ENCODE measurements at regions not wholly inside any gene's neighbourhood (a gene's known extent, or its start where the extent isn't known, plus 50 kb on each side); places are given as distances from the start of the nearest gene placed in this dataset.

DNA sequence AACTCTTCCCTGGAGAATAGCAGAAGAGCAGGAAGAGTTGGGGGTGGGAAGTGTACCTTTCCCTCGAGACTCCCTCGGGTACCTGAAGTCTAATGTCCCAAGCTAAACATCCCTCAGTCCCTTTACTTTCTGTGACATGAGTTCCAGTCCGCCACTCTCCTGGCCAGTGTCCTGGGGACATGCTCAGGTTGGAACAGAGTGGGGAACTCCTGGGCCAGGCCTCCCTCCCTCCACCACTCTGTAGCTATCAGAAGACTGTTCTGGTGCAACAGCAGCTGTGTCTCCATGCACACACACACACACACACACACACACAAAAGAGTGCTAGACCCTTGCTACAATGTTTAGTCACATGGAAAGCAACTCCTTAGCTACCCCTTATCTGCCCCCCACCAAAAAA, 155.0 kb upstream of the HES1 start:
- DNase-seq (ENCODE audit: low read depth in 4 of 6, low spot score in 6 of 6): no peak
- Histone ChIP-seq H3K36me3 (ENCODE audit: control insufficient read depth, insufficient read depth, low read length) (no peaks in the 10 kb centered on the region), H3K9me3 (ENCODE audit: control insufficient read depth, insufficient read depth, low read length) (no peaks in the 10 kb centered on the region), H3K27ac (ENCODE audit: low read depth, low read length) (peak overlapping the region; percentile 4), H3K4me3 (ENCODE audit: low read depth, low read length) (no peak overlapping the region), H3K27me3 (ENCODE audit: control insufficient read depth, insufficient read depth, low read length) (peaks cover 5% of the 10 kb centered on the region), H3K4me1 (ENCODE audit: control insufficient read depth, insufficient read depth, low read length) (peaks cover 23% of the 10 kb centered on the region)
- 100% methylated on average over 2 of the region's 3 CpGs for WGBS (ENCODE audit: insufficient coverage)

DNA sequence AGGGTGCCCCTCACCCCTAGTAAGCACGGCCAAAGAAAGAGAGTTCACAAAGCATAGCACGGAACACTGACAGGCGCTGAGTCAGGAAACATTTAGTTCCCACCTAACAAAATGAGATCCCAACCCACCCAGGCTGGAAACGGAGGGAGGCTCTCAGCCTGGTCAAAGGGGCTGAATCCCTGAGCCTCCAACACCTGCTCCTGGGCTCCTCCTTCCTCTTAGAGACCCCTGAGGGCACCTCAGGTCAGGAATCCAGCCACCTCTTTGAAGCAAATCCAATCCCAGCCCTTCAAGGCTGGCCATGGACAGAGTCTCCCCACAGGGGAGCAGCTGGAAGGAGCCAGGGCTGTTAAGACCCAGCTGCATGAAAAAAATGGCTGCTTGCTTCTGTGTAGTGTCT, 154.4 kb upstream of the HES1 start:
- Histone ChIP-seq H3K9me3 (ENCODE audit: control insufficient read depth, insufficient read depth, low read length) (no peaks in the 10 kb centered on the region), H3K4me3 (ENCODE audit: low read depth, low read length) (no peak overlapping the region), H3K4me1 (ENCODE audit: control insufficient read depth, insufficient read depth, low read length) (peaks cover 23% of the 10 kb centered on the region), H3K36me3 (ENCODE audit: control insufficient read depth, insufficient read depth, low read length) (no peaks in the 10 kb centered on the region), H3K27me3 (ENCODE audit: control insufficient read depth, insufficient read depth, low read length) (peaks cover 5% of the 10 kb centered on the region), H3K27ac (ENCODE audit: low read depth, low read length) (peak overlapping the region; percentile 4)
- DNase-seq (ENCODE audit: low read depth in 4 of 6, low spot score in 6 of 6): no peak
- WGBS (ENCODE audit: insufficient coverage): 67% methylated on average over 4 of the region's 4 CpGs

DNA sequence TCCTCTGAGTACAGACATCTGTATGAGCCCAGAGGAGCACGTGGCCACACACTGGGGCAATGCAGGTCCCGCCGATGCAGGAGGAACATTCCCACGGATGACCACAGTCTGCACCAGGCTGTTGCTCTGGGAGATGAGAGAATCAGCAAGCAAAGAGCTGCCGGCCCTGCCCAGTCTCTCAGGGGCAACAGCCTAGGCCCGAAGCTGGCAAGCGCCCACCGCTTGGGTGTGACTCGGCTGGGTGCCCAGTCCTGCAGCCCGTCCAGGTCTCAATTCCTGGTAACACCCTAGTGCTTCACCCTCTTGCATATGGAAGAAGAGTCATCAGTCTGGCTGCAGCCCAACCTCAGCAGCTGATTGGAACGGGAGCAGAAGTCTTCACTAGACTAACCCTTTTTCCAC, 153.7 kb upstream of the HES1 start:
- peak in 4 of 6 donors; percentile 62 to 87 (median 75) for DNase-seq (ENCODE audit: low read depth in 4 of 6, low spot score in 6 of 6)
- peaks cover 5% of the 10 kb centered on the region for H3K27me3 ChIP-seq (ENCODE audit: control insufficient read depth, insufficient read depth, low read length)
- 34% methylated on average over 11 of the region's 11 CpGs for WGBS (ENCODE audit: insufficient coverage)

DNA sequence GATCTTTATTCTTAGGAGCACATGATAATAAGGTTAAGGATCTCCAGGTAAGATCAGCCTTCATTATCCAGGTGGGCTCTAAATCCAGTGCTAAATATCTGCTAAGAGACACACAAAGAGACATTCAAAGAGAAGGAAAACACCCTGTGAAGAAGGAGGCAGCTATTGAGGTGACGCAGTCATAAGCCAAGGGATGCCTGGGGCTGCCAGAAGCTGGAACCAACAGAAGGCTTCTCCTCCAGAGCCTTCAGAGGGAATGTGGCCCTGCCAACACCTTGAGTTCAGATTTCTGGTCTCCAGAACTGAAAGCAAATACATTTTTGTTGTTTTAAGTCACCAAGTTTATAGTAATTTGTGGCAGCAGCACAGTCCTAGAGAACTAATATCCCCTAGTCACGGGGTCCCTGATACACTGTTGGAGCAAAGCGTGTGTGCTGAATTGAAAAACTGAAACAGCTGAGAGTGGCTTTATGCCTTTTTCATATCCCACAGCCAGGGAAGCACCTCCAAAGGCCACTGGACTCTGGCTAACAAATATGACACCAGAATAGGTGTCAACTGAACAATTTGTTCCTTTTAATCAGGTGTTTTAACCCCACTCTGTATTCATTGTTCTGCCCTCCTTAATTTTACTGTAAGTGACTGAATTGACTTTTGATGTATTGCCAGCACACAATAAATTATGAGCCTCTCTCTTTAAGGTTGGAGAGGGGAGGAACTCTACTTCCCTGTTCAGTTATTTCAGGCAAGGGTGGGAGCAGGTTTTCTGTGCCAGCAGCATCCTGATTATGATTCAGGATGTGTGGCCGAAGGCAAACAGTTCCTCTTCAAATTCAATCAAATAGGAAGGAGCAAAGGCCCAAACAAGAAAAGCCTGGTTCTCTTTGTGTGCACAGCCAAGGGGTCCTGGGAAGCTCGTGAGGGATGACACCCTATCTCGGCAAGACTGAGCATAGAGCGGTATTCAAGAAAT, 151.8 kb upstream of the HES1 start:
- WGBS (ENCODE audit: insufficient coverage): 43% methylated on average over 6 of the region's 7 CpGs
- Histone ChIP-seq H3K27ac (ENCODE audit: low read depth, low read length) (peak overlapping the region; percentile 64), H3K4me1 (ENCODE audit: control insufficient read depth, insufficient read depth, low read length) (peaks cover 23% of the 10 kb centered on the region), H3K36me3 (ENCODE audit: control insufficient read depth, insufficient read depth, low read length) (no peaks in the 10 kb centered on the region), H3K27me3 (ENCODE audit: control insufficient read depth, insufficient read depth, low read length) (no peaks in the 10 kb centered on the region), H3K9me3 (ENCODE audit: control insufficient read depth, insufficient read depth, low read length) (no peaks in the 10 kb centered on the region), H3K4me3 (ENCODE audit: low read depth, low read length) (no peak overlapping the region)
- DNase-seq (ENCODE audit: low read depth in 4 of 6, low spot score in 6 of 6): peak in 2 of 6 donors; percentile 70 to 77

More for the DNA sequence above, 153.7 kb upstream of the HES1 start:
- H3K36me3 ChIP-seq (ENCODE audit: control insufficient read depth, insufficient read depth, low read length): no peaks in the 10 kb centered on the region
- H3K4me1 ChIP-seq (ENCODE audit: control insufficient read depth, insufficient read depth, low read length): peaks cover 23% of the 10 kb centered on the region
- no peaks in the 10 kb centered on the region for H3K9me3 ChIP-seq (ENCODE audit: control insufficient read depth, insufficient read depth, low read length)
- peak overlapping the region; percentile 4 for H3K27ac ChIP-seq (ENCODE audit: low read depth, low read length)
- no peak overlapping the region for H3K4me3 ChIP-seq (ENCODE audit: low read depth, low read length)

DNA sequence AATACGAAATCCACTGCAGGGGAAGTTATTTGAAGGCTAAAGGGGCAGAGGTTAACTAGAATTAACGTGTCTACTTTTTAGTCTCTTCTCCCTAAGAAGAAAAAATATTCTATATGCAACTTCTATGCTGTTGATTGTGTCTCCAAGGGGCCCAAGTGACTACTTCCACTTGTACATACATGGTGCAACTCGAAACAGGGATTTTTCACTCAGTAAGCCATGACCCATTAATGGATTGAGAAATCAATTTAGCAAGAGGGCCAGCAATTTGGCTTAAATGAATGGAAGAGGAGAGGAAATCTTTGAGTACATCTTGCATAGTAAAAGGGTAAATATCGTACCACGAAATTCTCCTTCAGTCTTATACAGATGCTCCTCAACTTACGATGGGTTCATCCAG, 151.1 kb upstream of the HES1 start:
- H3K27ac ChIP-seq (ENCODE audit: low read depth, low read length): no peak overlapping the region

DNA sequence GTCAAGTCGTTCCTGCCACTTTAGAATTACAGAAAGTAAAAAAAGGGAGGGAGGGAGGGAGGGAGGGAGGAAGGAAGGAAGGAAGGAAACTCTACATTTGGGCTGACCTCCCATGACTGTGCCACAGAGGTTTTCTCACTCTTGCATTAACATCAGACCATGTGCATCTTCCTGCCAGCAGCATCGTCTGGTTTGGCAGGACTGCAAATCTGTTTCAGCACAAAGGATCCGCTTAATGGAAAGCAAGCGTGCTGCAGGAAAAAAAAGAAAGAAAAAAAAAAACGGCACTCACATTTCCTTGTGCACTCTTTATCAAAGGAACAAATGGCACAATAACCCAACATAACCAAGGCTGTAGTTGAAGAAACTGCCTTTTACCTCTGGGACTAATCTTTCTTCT, 148.8 kb upstream of the HES1 start:
- H3K27me3 ChIP-seq (ENCODE audit: control insufficient read depth, insufficient read depth, low read length): no peaks in the 10 kb centered on the region
- H3K9me3 ChIP-seq (ENCODE audit: control insufficient read depth, insufficient read depth, low read length): no peaks in the 10 kb centered on the region
- no peaks in the 10 kb centered on the region for H3K36me3 ChIP-seq (ENCODE audit: control insufficient read depth, insufficient read depth, low read length)
- no peak overlapping the region for H3K4me3 ChIP-seq (ENCODE audit: low read depth, low read length)
- no peak overlapping the region for H3K27ac ChIP-seq (ENCODE audit: low read depth, low read length)
- peaks cover 12% of the 10 kb centered on the region for H3K4me1 ChIP-seq (ENCODE audit: control insufficient read depth, insufficient read depth, low read length)
- peak in 2 of 6 donors; percentile 87 to 89 for DNase-seq (ENCODE audit: low read depth in 4 of 6, low spot score in 6 of 6)
- 0% methylated on average over 3 of the region's 5 CpGs for WGBS (ENCODE audit: insufficient coverage)

More for the DNA sequence above, 151.1 kb upstream of the HES1 start:
- DNase-seq (ENCODE audit: low read depth in 4 of 6, low spot score in 6 of 6): no peak
- H3K4me3 ChIP-seq (ENCODE audit: low read depth, low read length): no peak overlapping the region
- H3K4me1 ChIP-seq (ENCODE audit: control insufficient read depth, insufficient read depth, low read length): peaks cover 23% of the 10 kb centered on the region
- H3K36me3 ChIP-seq (ENCODE audit: control insufficient read depth, insufficient read depth, low read length): no peaks in the 10 kb centered on the region
- WGBS (ENCODE audit: insufficient coverage): no CpG with 5 or more reads among the region's 6 CpGs
- H3K9me3 ChIP-seq (ENCODE audit: control insufficient read depth, insufficient read depth, low read length): no peaks in the 10 kb centered on the region
- no peaks in the 10 kb centered on the region for H3K27me3 ChIP-seq (ENCODE audit: control insufficient read depth, insufficient read depth, low read length)

DNA sequence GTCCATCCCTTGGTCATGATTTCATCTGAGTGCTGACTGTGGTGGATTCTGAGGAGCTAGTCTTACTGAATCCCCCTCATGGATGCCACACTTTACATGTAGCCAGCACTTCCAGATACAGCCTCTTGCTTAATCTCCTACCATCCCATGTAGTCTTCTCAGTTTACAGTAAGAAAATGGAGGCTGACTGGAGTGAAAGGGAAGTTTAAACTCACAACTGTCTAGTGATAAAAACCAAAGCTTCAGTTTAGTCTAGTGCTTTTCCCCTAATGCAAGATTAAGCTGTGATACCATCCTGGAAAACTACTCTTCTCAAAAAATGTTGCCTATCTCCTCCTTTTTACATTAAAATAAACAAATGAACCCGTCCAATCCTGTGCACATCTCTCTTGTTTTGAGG, 146.8 kb upstream of the HES1 start:
- H3K27me3 ChIP-seq (ENCODE audit: control insufficient read depth, insufficient read depth, low read length): no peaks in the 10 kb centered on the region
- H3K4me1 ChIP-seq (ENCODE audit: control insufficient read depth, insufficient read depth, low read length): peaks cover 5% of the 10 kb centered on the region
- no peak for DNase-seq (ENCODE audit: low read depth in 4 of 6, low spot score in 6 of 6)
- no CpG with 5 or more reads among the region's 1 CpG for WGBS (ENCODE audit: insufficient coverage)
- no peaks in the 10 kb centered on the region for H3K36me3 ChIP-seq (ENCODE audit: control insufficient read depth, insufficient read depth, low read length)
- no peaks in the 10 kb centered on the region for H3K9me3 ChIP-seq (ENCODE audit: control insufficient read depth, insufficient read depth, low read length)
- H3K4me3 ChIP-seq (ENCODE audit: low read depth, low read length): no peak overlapping the region
- H3K27ac ChIP-seq (ENCODE audit: low read depth, low read length): no peak overlapping the region

DNA sequence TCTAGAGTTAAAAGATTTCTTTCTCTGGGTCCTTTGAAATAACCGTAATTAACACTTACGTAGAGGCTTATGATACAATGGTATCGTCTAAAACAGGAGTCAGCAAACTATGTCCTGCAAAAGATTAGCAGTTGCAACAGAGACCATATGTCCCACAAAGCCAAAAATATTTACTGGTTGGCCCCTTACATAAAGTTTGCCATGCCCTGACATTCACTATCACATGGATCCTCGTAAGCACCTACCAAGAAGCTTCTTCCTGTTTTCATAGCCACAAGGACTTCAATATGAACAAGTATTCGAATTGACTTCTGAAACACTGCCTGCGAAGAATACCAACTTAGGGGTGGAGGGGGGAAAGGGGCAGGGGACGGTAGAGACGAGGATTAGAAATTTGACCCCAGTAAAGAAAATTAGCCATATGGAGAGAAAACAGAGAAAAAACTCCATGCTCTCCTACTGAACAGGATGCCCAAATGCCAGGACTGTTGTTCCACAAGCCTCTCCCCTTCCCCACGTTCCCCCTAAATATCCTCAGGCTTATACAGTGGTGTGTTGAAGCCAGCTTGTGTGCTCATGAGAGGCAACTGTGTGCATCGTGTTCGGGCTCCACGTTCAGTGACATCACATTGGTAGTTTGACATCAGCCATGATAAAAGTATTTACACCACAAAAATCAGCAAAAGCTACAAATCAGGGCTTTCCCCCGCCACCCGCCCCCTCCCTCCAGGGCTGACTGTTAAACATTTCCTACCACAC, 144.1 kb upstream of the HES1 start:
- Histone ChIP-seq H3K9me3 (ENCODE audit: control insufficient read depth, insufficient read depth, low read length) (no peaks in the 10 kb centered on the region), H3K27ac (ENCODE audit: low read depth, low read length) (no peak overlapping the region), H3K27me3 (ENCODE audit: control insufficient read depth, insufficient read depth, low read length) (peaks cover 2% of the 10 kb centered on the region), H3K4me3 (ENCODE audit: low read depth, low read length) (no peak overlapping the region), H3K4me1 (ENCODE audit: control insufficient read depth, insufficient read depth, low read length) (no peaks in the 10 kb centered on the region), H3K36me3 (ENCODE audit: control insufficient read depth, insufficient read depth, low read length) (no peaks in the 10 kb centered on the region)
- WGBS (ENCODE audit: insufficient coverage): 85% methylated on average over 9 of the region's 14 CpGs
- no peak for DNase-seq (ENCODE audit: low read depth in 4 of 6, low spot score in 6 of 6)

DNA sequence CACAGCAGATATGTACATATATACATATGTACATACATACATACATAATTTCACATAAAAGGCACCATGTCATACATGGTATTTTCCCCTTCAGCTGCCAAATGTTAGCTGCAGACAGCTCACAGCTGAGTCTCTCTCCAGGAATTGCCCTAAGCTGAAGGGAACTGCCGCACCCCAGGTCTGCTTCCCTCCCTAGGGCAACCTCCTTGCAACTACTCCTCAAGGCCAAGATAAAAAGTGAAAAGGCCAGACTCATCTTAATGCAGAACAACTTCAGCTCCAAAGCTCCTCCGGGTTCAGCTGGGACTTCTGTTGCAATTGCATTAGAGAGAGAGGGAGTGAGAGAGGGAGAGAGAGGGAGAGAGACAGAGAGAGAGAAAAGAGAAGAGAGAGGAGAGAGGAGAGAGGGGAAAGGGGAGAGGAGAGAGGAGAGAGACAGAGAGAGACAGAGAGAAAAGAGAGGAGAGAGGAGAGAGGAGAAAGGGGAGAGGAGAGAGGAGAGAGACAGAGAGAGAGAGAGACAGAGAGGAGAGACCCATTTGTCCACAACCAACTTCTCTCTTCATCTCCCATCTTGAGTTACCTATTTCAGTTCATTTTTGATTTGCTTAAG, 143.4 kb upstream of the HES1 start:
- Histone ChIP-seq H3K27ac (ENCODE audit: low read depth, low read length) (no peak overlapping the region), H3K27me3 (ENCODE audit: control insufficient read depth, insufficient read depth, low read length) (peaks cover 2% of the 10 kb centered on the region), H3K36me3 (ENCODE audit: control insufficient read depth, insufficient read depth, low read length) (no peaks in the 10 kb centered on the region), H3K4me1 (ENCODE audit: control insufficient read depth, insufficient read depth, low read length) (peaks cover 3% of the 10 kb centered on the region), H3K9me3 (ENCODE audit: control insufficient read depth, insufficient read depth, low read length) (no peaks in the 10 kb centered on the region), H3K4me3 (ENCODE audit: low read depth, low read length) (no peak overlapping the region)
- 71% methylated on average over 1 of the region's 2 CpGs for WGBS (ENCODE audit: insufficient coverage)
- no peak for DNase-seq (ENCODE audit: low read depth in 4 of 6, low spot score in 6 of 6)
